LoVo (cell line): ENCODE measurements at regions not wholly inside any gene's neighbourhood (a gene's known extent, or its start where the extent isn't known, plus 50 kb on each side); places are given as distances from the start of the nearest gene placed in this dataset.

Experiments used
- DNase-seq: peaks from one replicate; pipeline ENCODE4 v3.0.0-alpha.2; 2016; ENCODE audit warnings: low spot score

DNA sequence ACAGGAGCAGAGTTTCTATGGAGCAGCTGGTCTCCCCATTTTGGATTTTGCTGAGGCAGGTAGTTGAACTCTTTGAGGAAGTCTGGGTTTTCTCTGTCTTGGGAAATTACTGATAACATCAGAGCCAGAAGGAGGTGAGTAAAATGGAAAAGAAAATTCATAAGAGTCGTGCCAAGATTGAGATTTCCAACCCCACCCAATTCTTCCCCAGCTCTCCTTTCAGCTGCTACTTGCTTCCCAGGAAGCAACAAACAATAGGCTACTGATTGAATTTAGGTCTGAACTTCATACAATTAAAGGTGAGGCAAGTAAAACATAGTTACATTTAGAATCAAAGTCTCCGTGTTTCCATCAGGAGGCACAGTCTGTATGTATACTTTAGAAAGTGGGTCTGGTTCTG is 54.6 kb upstream of the EOLA2 start:
- DNase-seq = no peak

DNA sequence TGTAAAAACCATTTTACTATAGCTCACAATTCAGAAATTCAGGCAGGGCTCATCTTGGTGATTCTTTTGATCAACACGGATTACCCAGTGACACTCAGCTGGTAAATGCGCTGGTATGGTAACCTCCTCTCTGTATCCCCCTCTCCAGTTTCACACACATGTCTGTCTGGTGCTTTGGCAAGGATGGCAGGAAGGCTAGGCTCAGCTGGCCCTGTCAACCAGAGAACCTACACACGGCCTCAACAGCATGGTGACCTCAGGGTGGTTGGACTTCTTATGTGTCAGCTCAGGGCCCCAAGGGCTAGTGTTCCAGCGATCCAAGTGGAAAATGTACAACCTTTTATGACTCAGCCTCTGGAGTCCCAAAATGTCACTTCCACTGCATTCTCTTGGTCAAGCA is 55.7 kb upstream of the EOLA2 start:
- DNase-seq = no peak

- DNase-seq = no peak
Observed at GRCh38 chrX:149996515-149996914, 58.2 kb upstream of the EOLA2 start.

DNA sequence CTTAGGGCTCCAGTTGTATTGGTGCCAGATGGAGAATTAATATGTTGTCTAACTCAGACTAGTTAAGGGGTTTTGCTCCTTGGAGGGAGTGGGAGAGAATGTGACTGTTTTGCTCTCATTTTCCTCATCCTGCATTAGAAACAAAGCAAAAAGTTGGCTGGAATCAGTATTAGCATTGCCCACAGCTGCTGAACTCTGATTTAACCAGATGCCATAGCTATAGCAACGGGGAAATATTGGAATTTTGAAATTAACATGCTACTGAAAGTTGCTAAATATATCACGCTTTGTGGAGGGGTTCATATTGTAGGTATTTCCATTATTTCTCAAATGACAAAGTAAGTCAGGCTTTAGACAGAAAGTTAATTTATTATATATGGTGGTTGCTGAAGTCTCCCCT is 66.7 kb upstream of the EOLA2 start:
- DNase-seq = no peak

DNA sequence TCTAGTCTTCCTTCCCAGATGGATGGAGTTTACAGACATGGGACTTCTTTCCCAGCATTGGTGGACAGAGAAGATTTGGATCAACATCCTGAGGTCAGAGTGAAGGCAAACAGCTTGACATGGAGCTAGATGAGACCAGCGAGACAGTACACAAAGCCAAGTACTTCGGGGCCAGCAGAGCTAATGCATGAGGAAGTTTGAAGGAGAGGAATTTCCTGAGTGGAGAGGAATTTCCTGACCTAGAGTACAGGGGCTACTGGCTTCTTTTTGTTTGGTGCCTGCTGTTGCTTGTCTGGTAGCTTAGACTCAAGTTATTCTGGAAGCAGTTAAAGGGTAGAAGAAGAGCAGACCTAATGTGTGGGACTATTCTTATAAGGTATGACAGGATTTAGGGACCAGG is 69.1 kb upstream of the EOLA2 start:
- DNase-seq = no peak

- DNase-seq = no peak
Observed at GRCh38 chrX:150012647-150013381, 74.5 kb upstream of the EOLA2 start.

DNA sequence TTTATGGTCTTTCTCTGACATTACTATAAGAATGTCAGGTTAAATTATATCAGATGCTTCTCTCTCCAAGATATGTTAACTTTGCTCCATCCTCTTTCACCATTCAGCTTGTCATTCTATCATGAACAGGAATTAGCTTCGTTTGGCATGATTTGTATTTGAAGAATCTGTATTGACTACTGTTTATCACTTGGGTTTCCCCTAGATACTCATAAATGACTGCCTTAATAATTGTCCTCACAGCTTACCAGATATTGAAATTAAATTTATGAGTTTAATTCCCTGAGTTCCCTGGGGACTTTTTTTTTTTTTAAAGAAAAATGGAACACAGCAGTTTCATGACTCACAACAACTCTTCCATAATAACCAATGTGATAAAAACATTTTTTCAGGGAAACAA is 76.2 kb upstream of the EOLA2 start:
- DNase-seq = no peak

DNA sequence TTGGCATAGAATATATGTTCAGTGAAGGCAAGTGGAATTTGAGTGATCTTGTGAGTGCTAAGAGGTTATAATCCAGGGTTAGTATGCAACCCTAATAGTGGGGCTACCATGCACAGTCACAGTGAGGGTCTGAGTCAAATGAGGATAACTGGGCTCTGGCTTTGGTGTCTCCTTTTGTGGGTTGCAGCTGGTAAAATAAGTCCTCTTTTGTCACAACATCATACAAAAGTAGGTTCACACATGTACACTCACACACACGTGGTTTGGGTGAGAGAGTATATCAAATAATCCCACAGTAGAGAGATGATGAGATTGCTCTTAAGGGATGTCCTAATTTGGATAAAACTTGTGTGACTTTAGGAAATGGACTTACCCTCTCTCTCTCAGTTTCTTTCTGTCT is 79.6 kb upstream of the EOLA2 start:
- no peak for DNase-seq

DNA sequence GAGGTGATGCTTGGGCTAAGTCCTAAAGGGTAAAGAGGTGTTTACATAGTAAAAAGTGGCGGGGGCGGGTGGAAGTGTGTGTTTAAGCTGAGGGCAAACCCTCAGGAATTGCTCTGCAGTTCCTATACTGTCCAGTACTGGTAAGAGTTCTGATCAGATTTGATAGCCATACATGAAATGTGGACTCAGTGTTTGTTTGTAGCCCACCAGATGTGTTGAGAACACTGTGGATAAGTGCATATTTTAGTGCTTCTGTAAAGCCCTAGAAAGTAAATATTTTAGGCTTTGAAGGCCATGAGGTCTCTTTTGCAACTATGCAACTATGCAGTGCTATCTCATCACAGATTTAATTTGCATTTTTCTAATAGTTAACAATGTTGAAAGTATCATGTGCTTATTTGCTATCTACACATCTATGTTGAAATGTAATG is 80.7 kb upstream of the EOLA2 start:
- DNase-seq = no peak

GRCh38 chrX:150028692-150029091 is 90.4 kb upstream of the EOLA2 start:
- no peak for DNase-seq

DNA sequence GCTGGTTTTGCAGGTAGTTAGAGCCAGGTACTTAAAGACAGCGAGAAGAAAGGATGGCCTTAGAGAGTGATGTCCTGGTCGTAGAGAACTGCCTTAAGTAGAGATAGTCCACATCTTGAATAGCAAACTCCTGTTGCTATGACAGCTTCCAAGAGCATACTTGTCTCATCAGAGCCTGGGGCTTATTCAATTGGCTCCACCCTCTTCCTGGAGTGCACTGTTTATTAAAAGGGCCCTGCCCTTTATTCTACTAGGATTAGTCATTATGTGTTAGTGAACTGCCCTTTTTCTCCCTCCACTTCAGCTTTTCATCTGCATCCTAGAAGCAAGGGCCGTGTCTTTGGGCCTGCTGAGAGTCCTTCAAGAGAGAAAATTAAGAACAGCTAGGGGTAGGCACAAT is 94.5 kb upstream of the EOLA2 start:
- DNase-seq = peak; percentile 1

DNA sequence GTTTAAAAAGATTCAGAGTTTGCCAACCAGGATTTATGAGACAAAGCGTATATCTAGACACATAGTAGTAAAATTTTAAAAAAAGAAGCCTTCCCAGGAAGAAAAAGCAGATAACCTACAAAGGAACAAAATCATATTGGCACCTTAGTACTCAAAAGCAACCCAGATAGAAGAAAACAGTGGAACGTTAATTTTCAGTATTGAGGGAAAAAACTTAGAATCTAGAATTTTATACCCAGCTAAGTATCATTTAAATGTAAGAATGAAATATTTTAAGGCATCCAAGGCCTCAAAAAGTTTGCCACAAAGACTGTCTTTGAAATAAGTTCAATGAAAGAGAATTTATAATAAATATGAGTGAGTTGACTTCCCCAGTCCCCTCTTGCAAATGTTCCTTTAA is 96.5 kb upstream of the EOLA2 start:
- DNase-seq = no peak

DNA sequence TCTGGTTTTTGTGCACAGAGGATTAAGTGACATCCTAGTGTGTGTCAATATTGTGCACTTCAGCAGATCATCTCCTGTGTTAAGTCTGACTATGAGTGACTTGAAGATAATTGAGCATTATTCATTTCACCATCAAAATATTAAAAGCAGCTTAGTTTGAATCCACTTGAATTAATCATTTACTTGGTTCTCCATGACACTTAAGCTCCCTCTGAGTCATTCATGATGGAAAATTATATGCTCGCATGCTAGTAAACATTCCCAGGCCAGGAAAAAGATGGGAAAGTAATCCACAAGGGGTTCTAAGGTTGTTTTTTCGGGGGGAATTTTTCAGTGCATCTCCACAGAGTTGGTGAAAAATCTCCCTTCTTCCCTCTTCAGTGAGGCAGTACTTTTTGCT is 97.2 kb upstream of the EOLA2 start:
- DNase-seq = no peak

- peak; percentile 51 for DNase-seq
Observed at GRCh38 chrX:150036181-150036580, 97.9 kb upstream of the EOLA2 start.

DNA sequence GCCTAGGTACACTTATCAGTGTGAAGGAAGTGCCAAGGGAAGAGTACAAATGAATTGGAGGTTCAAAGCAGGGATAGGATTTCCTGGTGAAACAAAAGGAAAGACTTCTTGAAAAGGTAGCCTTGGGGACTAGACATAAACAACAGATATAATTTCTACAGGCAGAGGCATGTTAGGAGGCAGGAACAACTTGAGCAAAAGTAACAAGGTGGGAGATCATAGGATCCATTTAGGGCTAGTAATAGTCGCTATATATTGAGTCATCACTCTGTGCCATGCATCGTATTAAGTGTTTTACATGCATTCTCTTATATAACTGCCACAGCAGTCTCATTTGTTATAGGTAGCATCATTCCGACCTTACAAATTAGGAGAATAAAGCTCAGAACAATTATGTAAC is 98.3 kb upstream of the EOLA2 start:
- no peak for DNase-seq

DNA sequence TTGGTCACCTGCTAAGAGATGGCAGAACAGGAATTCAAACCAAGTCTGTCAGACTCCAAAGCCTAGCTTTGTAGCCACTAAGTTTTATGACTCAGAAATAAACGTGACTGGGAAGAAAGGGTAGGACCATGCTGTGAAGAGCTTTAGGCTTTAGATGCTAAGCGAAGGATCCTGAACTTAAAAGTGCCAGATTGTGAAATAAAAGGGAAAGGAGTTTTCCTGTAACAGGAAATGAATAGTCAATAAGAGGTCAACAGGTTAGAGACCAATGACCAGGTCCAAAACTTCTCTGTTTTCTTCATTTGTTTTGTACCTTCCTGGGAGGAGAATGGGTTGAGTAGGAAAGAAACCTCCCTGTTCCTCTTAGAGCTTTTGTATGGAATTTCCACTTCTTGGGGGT is 98.8 kb upstream of the EOLA2 start:
- no peak for DNase-seq

DNA sequence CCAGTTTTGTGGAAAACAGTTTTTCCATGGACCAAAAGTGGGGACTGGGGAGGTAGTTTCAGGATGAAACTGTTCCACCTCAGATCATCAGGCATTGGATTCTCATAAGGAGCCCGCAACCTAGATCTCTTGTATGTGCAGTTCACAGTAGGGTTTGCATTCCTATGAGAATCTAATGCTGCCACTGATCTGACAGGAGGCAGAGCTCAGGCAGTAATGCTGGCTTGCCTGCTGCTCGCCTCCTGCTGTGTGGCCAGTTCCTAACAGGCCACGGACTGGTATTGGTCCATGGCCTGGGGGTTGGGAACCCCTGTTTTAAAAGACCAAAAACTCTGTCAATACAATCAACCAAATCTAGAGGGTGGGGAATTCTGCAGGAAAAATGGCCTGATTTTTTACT is 100.0 kb upstream of the EOLA2 start:
- DNase-seq = no peak

GRCh38 chrX:150038986-150039599 is 100.8 kb upstream of the EOLA2 start:
- DNase-seq = no peak

GRCh38 chrX:150041208-150041607 is 102.9 kb upstream of the EOLA2 start:
- DNase-seq = no peak

DNA sequence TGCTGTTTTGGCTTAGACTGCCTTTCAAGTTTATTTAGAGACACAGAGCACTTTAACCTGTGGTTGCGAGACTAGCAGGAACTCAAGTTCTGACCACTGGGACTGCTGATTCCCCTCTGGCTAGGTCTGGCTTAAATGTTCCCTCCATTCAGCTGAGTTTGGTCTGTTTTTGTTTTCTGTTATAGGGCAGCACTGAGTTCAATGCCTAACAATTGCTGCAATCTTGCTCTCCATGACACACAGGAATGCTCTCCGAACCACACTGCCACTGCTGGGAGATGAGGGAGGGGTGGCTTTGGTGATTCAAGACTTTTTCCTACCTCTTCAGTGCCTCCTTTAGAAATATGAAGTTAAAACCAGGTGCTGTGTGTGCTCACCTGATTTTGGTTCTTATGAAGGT is 106.3 kb upstream of the EOLA2 start:
- DNase-seq = no peak

GRCh38 chrX:150047818-150048217 is 109.5 kb upstream of the EOLA2 start:
- DNase-seq = no peak

DNA sequence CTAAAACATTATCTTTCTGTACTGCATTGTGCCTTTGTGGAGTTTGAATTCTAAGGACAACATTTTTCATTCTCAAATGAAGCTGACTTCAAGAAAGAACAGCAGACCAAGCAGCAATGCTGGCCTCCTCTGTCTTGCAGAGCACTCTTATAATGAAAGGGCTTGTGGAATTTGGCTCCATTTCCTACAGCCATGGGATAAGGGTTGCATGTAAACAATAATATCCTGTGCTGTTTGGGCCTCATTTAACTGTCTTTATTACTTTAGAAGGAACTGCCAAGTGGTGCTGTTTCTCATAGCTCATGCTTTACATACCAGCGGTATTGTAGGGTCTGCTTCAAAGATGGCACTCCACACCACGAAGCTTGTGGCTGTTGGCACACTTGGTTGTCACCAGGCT is 111.4 kb upstream of the EOLA2 start:
- no peak for DNase-seq

DNA sequence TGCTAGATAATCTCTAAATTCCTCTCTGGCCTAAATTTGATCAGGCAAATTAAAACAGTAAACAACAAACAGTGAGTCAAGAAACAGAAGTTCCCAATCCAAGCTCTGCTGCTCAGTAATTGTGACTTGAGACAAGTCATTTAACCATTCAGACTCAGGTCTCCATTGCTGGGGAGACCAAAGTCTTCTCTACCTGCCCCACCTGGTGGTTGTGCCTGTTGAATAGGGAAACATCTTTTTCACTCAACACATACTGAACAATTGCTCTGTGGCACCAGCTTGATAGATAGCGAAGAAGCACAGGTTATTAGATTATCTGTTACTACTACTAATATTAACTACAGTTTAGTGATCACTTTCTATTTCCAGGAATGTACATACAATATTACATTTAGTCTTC is 112.1 kb upstream of the EOLA2 start:
- no peak for DNase-seq

- DNase-seq = no peak
Observed at GRCh38 chrX:150051096-150051495, 112.8 kb upstream of the EOLA2 start.
